ENCODE measurements at regions not wholly inside any gene's neighbourhood (a gene's known extent, or its start where the extent isn't known, plus 50 kb on each side); places are given as distances from the start of the nearest gene placed in this dataset.
"Not testable (repeated sequence)": the region's sequence is repeated elsewhere in the genome, so short reads cannot be mapped to it uniquely, and the experiment has no call there.

GRCh38 chr1:181247-182216 lies 269.9 kb downstream of the OR4F29 start:
- TF ChIP-seq EZH2 (IDR thresholded peaks at IDR 0.05; ENCODE audit: low read depth) = not testable (repeated sequence)
- 0 out of 2 replicates have a peak, but pooled peaks have one; percentile 24 for TF ChIP-seq CTCF (conservative IDR thresholded peaks at IDR 0.05)

Data from PC-9 (cell line).